Left lung (tissue), 4 donors: ENCODE measurements at regions not wholly inside any gene's neighbourhood (a gene's known extent, or its start where the extent isn't known, plus 50 kb on each side); places are given as distances from the start of the nearest gene placed in this dataset.

ENCODE experiments used
- ATAC-seq: fragments of 200-7000 bp; cut with Tn5 transposase; one replicate; pipeline ENCODE4 v1.9.1; 2020; ENCODE audit warnings: moderate library complexity
- DNase-seq, 4 donors: peaks; one replicate each; pipeline ENCODE4 v3.0.0-alpha.2; 2013 to 2020
- H3K27ac ChIP-seq, 2 donors: fragments of 200-600 bp; sonication (generic) in 1 of 2; one replicate each; pipeline versions ENCODE4 v1.5.0 to v1.8.0; 2020 to 2021
- H3K27me3 ChIP-seq, 2 donors: fragments of 200-600 bp; sonication (generic) in 1 of 2; one replicate each; pipeline versions ENCODE4 v1.5.0 to v1.8.0; 2020 to 2021
- H3K36me3 ChIP-seq, 2 donors: fragments of 200-600 bp; sonication (generic) in 1 of 2; one replicate each; pipeline versions ENCODE4 v1.5.0 to v1.8.0; 2020 to 2021
- H3K4me1 ChIP-seq, 2 donors: fragments of 200-600 bp; one replicate each; pipeline ENCODE4 v1.8.0; 2021
- H3K4me3 ChIP-seq, 2 donors: fragments of 200-600 bp; sonication (generic) in 1 of 2; one replicate each; pipeline versions ENCODE4 v1.5.0 to v1.8.0; 2020 to 2021; ENCODE audit warnings: mild to moderate bottlenecking in 1 of 2
- H3K9me3 ChIP-seq, 2 donors: fragments of 200-600 bp; sonication (generic) in 1 of 2; one replicate each; pipeline versions ENCODE4 v1.5.0 to v1.8.0; 2020 to 2021
- CTCF ChIP-seq, 2 donors: fragments of 200-600 bp; sonication (generic) in 1 of 2; IDR thresholded peaks; one replicate each; pipeline versions ENCODE4 v1.5.0 to v1.8.0; 2021; ENCODE audit warnings: antibody characterized with exemption in 2 of 2
- intact Hi-C, 2 donors: fragments of 100-400 bp; cut with DNase I; formaldehyde crosslinking; loops; one replicate each; pipeline versions ENCODE4 v1.11.2 to v1.14.2; 2022
- donor health status: DM: no; HTN: yes; CAD: no.
- donor health status: DM: no; HTN: no; CAD: no.

- intact Hi-C loops: no loop called here
- DNase-seq (no peak), ATAC-seq (peak; percentile 18)
- Histone ChIP-seq H3K27me3 (peaks cover 0 to 52% of the 10 kb centered on the region in 2 donors), H3K36me3 (no peaks in the 10 kb centered on the region), H3K9me3 (no peaks in the 10 kb centered on the region), H3K27ac (no peak overlapping the region), H3K4me1 (no peaks in the 10 kb centered on the region), H3K4me3 (no peak overlapping the region)
- no peak for TF ChIP-seq CTCF (IDR thresholded peaks at IDR 0.05)
These were observed 90.0 kb upstream of the ANKRD34C start for GRCh38 chr15:79192462-79193036.

GRCh38 chr15:79190093-79190492 is 92.4 kb upstream of the ANKRD34C start:
- ATAC-seq (no peak), DNase-seq (no peak)
- intact Hi-C loops: no loop called here
- H3K9me3 ChIP-seq: no peaks in the 10 kb centered on the region
- TF ChIP-seq CTCF (IDR thresholded peaks at IDR 0.05): no peak
- H3K27ac ChIP-seq: no peak overlapping the region
- H3K4me3 ChIP-seq: no peak overlapping the region
- H3K27me3 ChIP-seq: peaks cover 0 to 31% of the 10 kb centered on the region in 2 donors
- H3K4me1 ChIP-seq: no peaks in the 10 kb centered on the region
- H3K36me3 ChIP-seq: no peaks in the 10 kb centered on the region

GRCh38 chr15:79186616-79187015 is 95.9 kb upstream of the ANKRD34C start:
- no peak for ATAC-seq

GRCh38 chr15:79185199-79185598 is 94.6 kb upstream of the RASGRF1 start:
- DNase-seq (no peak), ATAC-seq (peak; percentile 37)
- Histone ChIP-seq H3K9me3 (no peaks in the 10 kb centered on the region), H3K4me1 (no peaks in the 10 kb centered on the region), H3K27me3 (peaks cover 0 to 9% of the 10 kb centered on the region in 2 donors), H3K27ac (no peak overlapping the region), H3K4me3 (no peak overlapping the region), H3K36me3 (no peaks in the 10 kb centered on the region)
- TF ChIP-seq CTCF (IDR thresholded peaks at IDR 0.05): no peak
- intact Hi-C loops: loop anchor here in 1 of 2 donors (2.0 kb wide), 1 partner anchor 156 kb away; no protein-coding TSS in a partner anchor

More at GRCh38 chr15:79186616-79187015, 95.9 kb upstream of the ANKRD34C start:
- DNase-seq: no peak
- no peaks in the 10 kb centered on the region for H3K36me3 ChIP-seq
- intact Hi-C loops: no loop called here
- no peak overlapping the region for H3K4me3 ChIP-seq
- TF ChIP-seq CTCF (IDR thresholded peaks at IDR 0.05): no peak
- H3K9me3 ChIP-seq: no peaks in the 10 kb centered on the region
- no peaks in the 10 kb centered on the region for H3K4me1 ChIP-seq
- no peak overlapping the region for H3K27ac ChIP-seq
- peaks cover 0 to 9% of the 10 kb centered on the region in 2 donors for H3K27me3 ChIP-seq

GRCh38 chr15:79184465-79184892 is 93.9 kb upstream of the RASGRF1 start:
- peaks cover 0 to 9% of the 10 kb centered on the region in 2 donors for H3K27me3 ChIP-seq
- H3K36me3 ChIP-seq: no peaks in the 10 kb centered on the region
- no peak overlapping the region for H3K27ac ChIP-seq
- DNase-seq (peak; percentile 47 to 84 (median 66)), ATAC-seq (peak; percentile 91)
- intact Hi-C loops: loop anchor here in 1 of 2 donors (2.0 kb wide), 1 partner anchor 156 kb away; no protein-coding TSS in a partner anchor
- H3K4me3 ChIP-seq: no peak overlapping the region
- TF ChIP-seq CTCF (IDR thresholded peaks at IDR 0.05): peak; percentile 94 to 98
- no peaks in the 10 kb centered on the region for H3K4me1 ChIP-seq
- no peaks in the 10 kb centered on the region for H3K9me3 ChIP-seq
